ENCODE measurements at regions not wholly inside any gene's neighbourhood (a gene's known extent, or its start where the extent isn't known, plus 50 kb on each side); places are given as distances from the start of the nearest gene placed in this dataset.

DNA sequence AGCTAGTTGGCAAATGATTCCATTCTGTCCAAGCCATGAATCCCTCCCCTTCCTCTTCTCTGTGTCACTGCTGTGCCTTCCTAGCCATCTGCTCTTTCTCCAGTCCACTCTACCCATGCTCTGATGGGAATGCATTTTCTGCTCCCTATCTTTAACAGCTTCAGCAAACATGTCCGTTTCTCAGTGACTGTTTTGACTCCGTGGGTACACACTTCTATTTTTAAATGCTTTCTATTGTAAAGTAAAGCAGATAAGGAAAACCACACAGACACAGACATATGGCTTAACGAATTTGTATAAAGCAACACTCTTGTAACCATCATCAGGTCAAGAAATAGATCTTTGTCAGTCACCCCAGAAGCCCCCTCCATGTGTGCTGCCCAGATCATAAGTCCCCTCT is 72.4 kb upstream of the KLHL13 start:
- TF ChIP-seq CTCF (IDR thresholded peaks at IDR 0.05; ENCODE audit: insufficient read depth, low read depth, low read length) (no peak), EZH2 (IDR thresholded peaks at IDR 0.05; ENCODE audit: insufficient read depth, low read length) (no peak)
